ENCODE measurements at regions not wholly inside any gene's neighbourhood (a gene's known extent, or its start where the extent isn't known, plus 50 kb on each side); places are given as distances from the start of the nearest gene placed in this dataset.

- ChIA-PET CTCF (ENCODE audit: partially characterized antibody) (interaction anchor here (0.9 to 7.9 kb wide), 3 partner anchors 13 to 470 kb away, joined by 3 to 80 read pairs (median 3); no protein-coding TSS in a partner anchor), POLR2A (ENCODE audit: partially characterized antibody) (no interaction called here)
- Histone ChIP-seq H3K4me1 (replicated peaks in 1 of 4; ENCODE audit: control insufficient read depth in 3 of 4, insufficient read depth in 4 of 4, low read length in 3 of 4) (no peaks in the 10 kb centered on the region; a peak in 1 of 7 replicates), H3K27ac (ENCODE audit: low read depth, low read length) (no peak overlapping the region), H3K4me2 (ENCODE audit: insufficient read depth in 1 of 2, low read depth in 2 of 2, low read length in 2 of 2) (no peak overlapping the region), H3K9ac (replicated peaks in 1 of 4; ENCODE audit: extremely low read depth in 1 of 4, low read depth in 3 of 4, low read length in 3 of 4) (no peak overlapping the region), H2BK12ac (ENCODE audit: low read depth, low read length) (no peak overlapping the region), H3K23me2 (ENCODE audit: low read depth, low read length) (no peaks in the 10 kb centered on the region), H2AFZ (ENCODE audit: low read length) (no peak overlapping the region), H2BK20ac (ENCODE audit: low read length) (no peak overlapping the region), H3K4me3 (ENCODE audit: extremely low read depth in 1 of 4, insufficient read depth in 2 of 4, low read depth in 3 of 4, low read length in 4 of 4) (no peak overlapping the region), H3K14ac (ENCODE audit: insufficient read length) (no peak overlapping the region), H2BK120ac (replicated peaks; ENCODE audit: low read depth, low read length) (no peak overlapping the region), H4K91ac (replicated peaks; ENCODE audit: insufficient read length, low read length) (no peak overlapping the region), H3K56ac (replicated peaks; ENCODE audit: insufficient read length, low read depth, low read length) (no peak overlapping the region), H2AK5ac (ENCODE audit: low read depth, low read length) (no peak overlapping the region), H4K8ac (ENCODE audit: extremely low read depth, insufficient read depth, low read length) (no peak overlapping the region), H2BK15ac (ENCODE audit: low read length) (no peak overlapping the region), H3K79me1 (ENCODE audit: low read depth, low read length) (no peaks in the 10 kb centered on the region), H4K5ac (ENCODE audit: insufficient read length, low read depth, low read length) (no peak overlapping the region), H4K20me1 (replicated peaks in 1 of 2; ENCODE audit: control insufficient read depth in 1 of 2, insufficient read depth in 2 of 2, low read length in 2 of 2) (no peaks in the 10 kb centered on the region), H3K23ac (ENCODE audit: insufficient read length) (no peak overlapping the region), H3K18ac (ENCODE audit: extremely low read depth, low read length) (no peak overlapping the region), H3K9me3 (ENCODE audit: insufficient read depth in 2 of 2, low read depth in 1 of 2, low read length in 1 of 2) (no peaks in the 10 kb centered on the region), H3K4ac (replicated peaks; ENCODE audit: insufficient read length, low read depth, low read length) (no peak overlapping the region), H3K36me3 (ENCODE audit: control insufficient read depth in 2 of 4, insufficient read depth in 4 of 4, low read length in 3 of 4) (no peaks in the 10 kb centered on the region), H2BK5ac (ENCODE audit: low read depth, low read length) (no peak overlapping the region), H3K79me2 (ENCODE audit: control insufficient read depth in 1 of 2, insufficient read depth in 2 of 2, low read length in 2 of 2) (no peaks in the 10 kb centered on the region), H3K27me3 (replicated peaks in 1 of 4; ENCODE audit: control insufficient read depth in 3 of 4, extremely low read depth in 1 of 4, insufficient read depth in 3 of 4, low read length in 3 of 4) (no peaks in the 10 kb centered on the region)
- DNase-seq (ENCODE audit: low read depth in 1 of 2, low spot score in 2 of 2) (no peak), FAIRE-seq (no peak)
- TF ChIP-seq CTCF (IDR thresholded peaks at IDR 0.05; ENCODE audit: control extremely low read depth in 1 of 3, insufficient read depth in 1 of 3, low read depth in 1 of 3, low read length in 3 of 3) (no peak), ASH2L (IDR thresholded peaks at IDR 0.05; ENCODE audit: low read length) (no peak), SIRT6 (IDR thresholded peaks at IDR 0.05; ENCODE audit: low read length) (no peak)
- WGBS, 2 experiments (ENCODE audit: extremely low coverage in 1 of 2, insufficient coverage in 1 of 2, insufficient read length in 1 of 2, insufficient replicate concordance in 2 of 2, low coverage in 1 of 2, low lambda C conversion rate in 2 of 2, missing lambda C conversion rate in 1 of 2), result 81% methylated on average over 1 of the region's 1 CpG; no CpG with 5 or more reads in 1 of the 2 experiments
Observed at GRCh38 chr5:61754792-61755191, 422.7 kb downstream of the ZSWIM6 start.
